IPS-18a (cell line): ENCODE measurements at regions not wholly inside any gene's neighbourhood (a gene's known extent, or its start where the extent isn't known, plus 50 kb on each side); places are given as distances from the start of the nearest gene placed in this dataset.

Experiments
- H3K27ac ChIP-seq: one replicate; pipeline ENCODE4 v1.5.1; 2013; ENCODE audit warnings: low read length
- H3K27me3 ChIP-seq: one replicate; pipeline ENCODE4 v1.6.1; 2013; ENCODE audit warnings: mild to moderate bottlenecking, low read length; ENCODE audit not compliant: control insufficient read depth, insufficient read depth
- H3K36me3 ChIP-seq: one replicate; pipeline ENCODE4 v1.6.1; 2013; ENCODE audit warnings: low read depth, low read length; ENCODE audit not compliant: control insufficient read depth
- H3K4me1 ChIP-seq: one replicate; pipeline ENCODE4 v1.6.1; 2013; ENCODE audit warnings: low read depth, low read length; ENCODE audit not compliant: control insufficient read depth
- H3K4me3 ChIP-seq: one replicate; pipeline ENCODE4 v1.5.1; 2013; ENCODE audit warnings: low read length
- H3K9ac ChIP-seq: one replicate; pipeline ENCODE4 v1.6.1; 2013; ENCODE audit warnings: mild to moderate bottlenecking, low read length, moderate library complexity
- H3K9me3 ChIP-seq: one replicate; pipeline ENCODE4 v1.6.1; 2013; ENCODE audit warnings: low read depth, low read length; ENCODE audit not compliant: control insufficient read depth

GRCh38 chr5:89015409-89015808 is 132.4 kb upstream of the MEF2C start:
- H3K9ac ChIP-seq = no peak overlapping the region
- no peak overlapping the region for H3K27ac ChIP-seq

DNA sequence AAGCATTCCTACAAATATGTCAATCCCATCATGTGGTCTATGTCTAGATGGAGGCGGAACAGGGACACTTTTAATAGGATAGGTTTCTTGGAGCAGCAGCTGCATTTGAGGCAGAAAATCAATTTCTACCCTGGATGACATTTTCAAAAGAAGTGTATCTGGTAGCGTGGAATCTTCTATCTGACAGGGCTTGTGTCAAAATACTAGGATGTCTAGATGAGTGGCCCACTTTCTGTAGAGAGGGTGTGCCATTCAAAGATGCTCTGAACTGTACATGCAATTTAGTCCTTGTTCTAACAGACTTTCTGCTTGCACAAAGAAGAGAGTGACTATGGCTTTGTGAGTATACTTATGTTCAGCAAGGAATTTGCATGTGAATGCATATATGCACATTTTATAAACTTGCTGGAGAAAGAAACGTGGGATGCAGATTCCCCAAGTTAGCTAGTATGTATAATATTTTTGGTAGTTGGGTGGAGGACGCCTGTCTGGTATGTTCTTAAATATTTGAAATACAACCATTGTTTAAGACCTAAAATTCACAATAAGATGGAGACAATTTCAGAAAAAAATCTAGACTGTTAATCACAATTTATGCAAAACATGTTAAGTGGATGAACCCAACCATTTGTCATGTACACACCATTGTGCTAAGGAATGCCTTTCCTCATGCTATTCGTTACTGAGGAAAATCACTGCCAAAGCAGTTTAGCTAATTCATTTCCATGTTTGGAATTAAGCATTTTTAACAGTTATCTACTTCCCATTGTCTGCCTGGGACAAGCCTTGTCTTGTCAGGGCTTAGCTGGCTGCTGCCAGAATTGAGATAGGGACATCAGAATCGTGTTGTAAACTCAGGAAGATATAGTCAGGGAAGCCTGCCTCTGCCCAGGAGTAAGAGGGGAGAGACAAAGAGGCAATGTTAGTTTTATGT is 129.1 kb upstream of the MEF2C start:
- Histone ChIP-seq H3K4me1 (peaks cover 6% of the 10 kb centered on the region), H3K36me3 (no peaks in the 10 kb centered on the region), H3K4me3 (no peak overlapping the region), H3K9me3 (no peaks in the 10 kb centered on the region), H3K27me3 (no peaks in the 10 kb centered on the region), H3K9ac (no peak overlapping the region), H3K27ac (no peak overlapping the region)

More at GRCh38 chr5:89015409-89015808, 132.4 kb upstream of the MEF2C start:
- Histone ChIP-seq H3K9me3 (no peaks in the 10 kb centered on the region), H3K4me3 (no peak overlapping the region), H3K4me1 (peaks cover 6% of the 10 kb centered on the region), H3K36me3 (no peaks in the 10 kb centered on the region), H3K27me3 (no peaks in the 10 kb centered on the region)

DNA sequence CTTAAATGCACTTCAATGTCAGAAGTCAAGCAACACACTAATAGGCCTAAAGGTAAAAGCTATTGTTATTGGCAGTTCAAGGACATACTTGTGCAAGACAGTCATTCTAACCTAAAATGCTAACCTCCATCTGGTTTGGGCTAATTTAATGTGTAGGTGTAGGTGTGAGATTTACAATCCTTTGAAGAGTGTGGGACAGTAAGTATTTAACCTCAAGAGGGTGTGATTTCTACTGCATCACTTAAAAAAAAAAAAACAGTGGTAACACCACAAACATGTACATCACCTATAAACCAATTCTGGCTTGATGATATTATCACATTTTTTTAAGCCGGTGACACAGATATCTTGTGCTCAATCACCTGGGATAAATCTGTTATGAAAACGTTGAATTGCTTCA is 127.5 kb upstream of the MEF2C start:
- Histone ChIP-seq H3K36me3 (no peaks in the 10 kb centered on the region), H3K9ac (no peak overlapping the region), H3K27ac (no peak overlapping the region), H3K27me3 (no peaks in the 10 kb centered on the region), H3K4me3 (no peak overlapping the region), H3K9me3 (no peaks in the 10 kb centered on the region), H3K4me1 (peaks cover 6% of the 10 kb centered on the region)

DNA sequence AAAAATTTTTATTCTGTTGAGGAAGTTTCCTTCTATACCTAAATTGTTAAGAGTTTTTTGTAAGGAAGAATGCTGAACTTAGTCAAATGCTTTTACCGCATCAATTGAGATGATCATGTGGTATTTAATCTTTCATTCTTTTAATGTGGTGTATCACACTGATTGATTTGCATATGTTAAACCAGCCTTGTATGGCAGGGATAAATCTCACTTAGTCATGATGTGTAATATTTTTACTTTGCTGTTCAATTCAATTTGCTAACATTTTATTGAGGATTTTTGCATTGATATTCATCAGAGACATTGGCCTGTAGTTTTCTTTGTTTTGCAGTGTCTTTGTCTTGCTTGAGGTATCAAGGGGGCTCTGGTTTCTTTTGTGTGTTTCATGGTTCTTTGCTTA is 125.3 kb upstream of the MEF2C start:
- peaks cover 6% of the 10 kb centered on the region for H3K4me1 ChIP-seq

DNA sequence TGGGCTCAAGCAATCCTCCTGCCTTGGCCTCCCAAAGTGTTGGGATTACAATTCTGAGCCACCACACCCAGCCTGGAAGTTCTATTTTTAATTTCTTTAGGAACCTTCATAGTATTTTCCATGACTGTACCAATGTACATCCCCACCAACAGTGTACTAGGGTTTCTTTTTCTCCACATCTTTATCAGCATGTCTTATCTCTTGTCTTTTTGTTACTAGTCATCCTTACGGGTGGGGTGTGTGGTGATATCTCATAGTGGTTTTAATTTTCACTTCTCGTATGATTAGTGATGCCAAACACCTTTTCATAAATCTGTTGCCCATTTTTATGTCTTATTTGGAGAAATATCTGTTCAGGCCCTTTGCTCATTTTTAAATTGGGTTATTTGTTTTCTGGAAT is 123.0 kb upstream of the MEF2C start:
- Histone ChIP-seq H3K27ac (no peak overlapping the region), H3K27me3 (no peaks in the 10 kb centered on the region), H3K4me1 (no peaks in the 10 kb centered on the region)

More for the DNA sequence above, 125.3 kb upstream of the MEF2C start:
- H3K4me3 ChIP-seq = no peak overlapping the region
- H3K9me3 ChIP-seq = no peaks in the 10 kb centered on the region
- H3K36me3 ChIP-seq = no peaks in the 10 kb centered on the region
- H3K9ac ChIP-seq = no peak overlapping the region
- no peaks in the 10 kb centered on the region for H3K27me3 ChIP-seq
- H3K27ac ChIP-seq = no peak overlapping the region

GRCh38 chr5:89004379-89004778 is 121.4 kb upstream of the MEF2C start:
- Histone ChIP-seq H3K4me1 (no peaks in the 10 kb centered on the region), H3K9ac (no peak overlapping the region), H3K36me3 (no peaks in the 10 kb centered on the region), H3K27ac (no peak overlapping the region), H3K9me3 (no peaks in the 10 kb centered on the region), H3K27me3 (no peaks in the 10 kb centered on the region), H3K4me3 (no peak overlapping the region)

More for the DNA sequence above, 123.0 kb upstream of the MEF2C start:
- H3K9ac ChIP-seq = no peak overlapping the region
- H3K4me3 ChIP-seq = no peak overlapping the region
- H3K9me3 ChIP-seq = no peaks in the 10 kb centered on the region
- H3K36me3 ChIP-seq = no peaks in the 10 kb centered on the region

GRCh38 chr5:89003563-89004036 is 120.6 kb upstream of the MEF2C start:
- H3K9ac ChIP-seq = no peak overlapping the region
- no peak overlapping the region for H3K4me3 ChIP-seq
- H3K27ac ChIP-seq = no peak overlapping the region
- no peaks in the 10 kb centered on the region for H3K36me3 ChIP-seq
- H3K9me3 ChIP-seq = no peaks in the 10 kb centered on the region
- no peaks in the 10 kb centered on the region for H3K27me3 ChIP-seq
- H3K4me1 ChIP-seq = no peaks in the 10 kb centered on the region

GRCh38 chr5:88999853-89000252 is 116.9 kb upstream of the MEF2C start:
- no peak overlapping the region for H3K4me3 ChIP-seq
- no peak overlapping the region for H3K27ac ChIP-seq
- no peaks in the 10 kb centered on the region for H3K36me3 ChIP-seq
- H3K9ac ChIP-seq = no peak overlapping the region
- H3K27me3 ChIP-seq = no peaks in the 10 kb centered on the region
- H3K4me1 ChIP-seq = no peaks in the 10 kb centered on the region
- no peaks in the 10 kb centered on the region for H3K9me3 ChIP-seq

- Histone ChIP-seq H3K27ac (no peak overlapping the region), H3K36me3 (no peaks in the 10 kb centered on the region), H3K4me3 (no peak overlapping the region), H3K4me1 (no peaks in the 10 kb centered on the region), H3K27me3 (no peaks in the 10 kb centered on the region), H3K9me3 (no peaks in the 10 kb centered on the region), H3K9ac (no peak overlapping the region)
These were observed 115.0 kb upstream of the MEF2C start for GRCh38 chr5:88997937-88998336.

GRCh38 chr5:88984040-88984439 is 101.1 kb upstream of the MEF2C start:
- no peaks in the 10 kb centered on the region for H3K9me3 ChIP-seq
- no peak overlapping the region for H3K9ac ChIP-seq
- H3K4me3 ChIP-seq = no peak overlapping the region
- H3K4me1 ChIP-seq = peaks cover 10% of the 10 kb centered on the region
- H3K27me3 ChIP-seq = no peaks in the 10 kb centered on the region
- H3K27ac ChIP-seq = no peak overlapping the region
- no peaks in the 10 kb centered on the region for H3K36me3 ChIP-seq

DNA sequence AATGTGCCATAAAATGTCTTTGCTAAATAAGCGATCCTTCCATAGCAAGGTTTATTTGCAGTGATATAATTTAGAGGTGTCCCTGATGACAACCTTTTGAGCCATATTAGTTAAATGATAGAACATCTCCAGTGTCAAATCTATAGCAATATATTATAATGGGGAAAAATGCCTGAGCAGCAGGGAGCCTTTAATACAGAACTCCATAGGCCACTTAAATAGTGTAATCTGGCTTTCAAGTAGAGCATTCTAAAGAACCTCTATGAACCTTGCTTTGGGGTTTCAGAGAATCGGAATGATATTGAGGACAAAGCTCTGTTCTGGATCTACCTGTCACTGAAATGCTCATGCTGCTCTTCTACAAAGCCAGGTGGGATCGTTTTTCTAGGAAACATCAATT is 96.7 kb upstream of the MEF2C start:
- no peaks in the 10 kb centered on the region for H3K27me3 ChIP-seq
- H3K4me3 ChIP-seq = no peak overlapping the region
- H3K9me3 ChIP-seq = no peaks in the 10 kb centered on the region
- H3K4me1 ChIP-seq = peaks cover 8% of the 10 kb centered on the region
- H3K9ac ChIP-seq = no peak overlapping the region
- no peaks in the 10 kb centered on the region for H3K36me3 ChIP-seq
- no peak overlapping the region for H3K27ac ChIP-seq

DNA sequence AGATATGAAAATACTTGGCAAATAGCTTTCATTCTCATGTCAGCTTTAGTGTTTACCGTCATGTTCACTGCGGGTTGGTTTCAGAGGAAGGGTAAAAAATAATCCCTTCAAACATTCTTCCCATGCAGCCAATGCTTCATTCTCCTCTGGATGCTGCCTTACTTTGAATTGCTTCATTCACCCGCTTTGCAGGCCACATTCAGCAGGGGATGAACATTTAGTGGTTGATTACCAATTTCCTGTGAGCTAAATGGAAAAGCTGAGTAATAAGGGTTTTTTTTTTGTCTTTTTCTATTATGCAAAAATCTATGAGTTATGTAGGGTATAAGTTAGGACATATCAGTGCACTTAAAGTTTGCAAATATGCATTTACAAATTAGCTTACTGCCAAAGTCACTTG is 96.3 kb upstream of the MEF2C start:
- Histone ChIP-seq H3K27me3 (no peaks in the 10 kb centered on the region), H3K4me1 (peaks cover 8% of the 10 kb centered on the region), H3K9me3 (no peaks in the 10 kb centered on the region), H3K4me3 (no peak overlapping the region), H3K27ac (no peak overlapping the region), H3K9ac (no peak overlapping the region), H3K36me3 (no peaks in the 10 kb centered on the region)
